ENCODE measurements at regions not wholly inside any gene's neighbourhood (a gene's known extent, or its start where the extent isn't known, plus 50 kb on each side); places are given as distances from the start of the nearest gene placed in this dataset.

GRCh38 chr12:33555128-33555527 is 115.5 kb upstream of the SYT10 start:
- DNase-seq (ENCODE audit: low read depth) (no peak), FAIRE-seq (no peak)
- Mint-ChIP-seq H3K27me3 (ENCODE audit: low read depth, unreplicated experiment) (no peaks in the 10 kb centered on the region), H3K9me3 (ENCODE audit: unreplicated experiment) (peaks cover 8% of the 10 kb centered on the region), H3K4me3 (ENCODE audit: unreplicated experiment) (no peak overlapping the region), H3K27ac (ENCODE audit: unreplicated experiment) (no peak overlapping the region), H3K4me1 (ENCODE audit: low read depth, unreplicated experiment) (peaks cover 2% of the 10 kb centered on the region), H3K36me3 (ENCODE audit: low read depth, unreplicated experiment) (no peaks in the 10 kb centered on the region)
- no peak overlapping the region for H3K27ac ChIP-seq (ENCODE audit: low read depth, low read length)
- H3K79me2 ChIP-seq (ENCODE audit: insufficient read depth, low read length) = no peaks in the 10 kb centered on the region
- no peaks in the 10 kb centered on the region for H3K36me3 ChIP-seq (ENCODE audit: insufficient read depth, low read length)
- no peaks in the 10 kb centered on the region for H4K20me1 ChIP-seq (ENCODE audit: insufficient read depth, low read length)
- H3K4me2 ChIP-seq (ENCODE audit: low read length) = no peak overlapping the region
- no peak overlapping the region for H2AFZ ChIP-seq (ENCODE audit: low read depth, low read length)
- no peaks in the 10 kb centered on the region for H3K27me3 ChIP-seq (ENCODE audit: insufficient read depth, low read length)
- no peak overlapping the region for H3K9ac ChIP-seq (ENCODE audit: low read length)
- no peak overlapping the region for H3K4me3 ChIP-seq (ENCODE audit: insufficient read depth, low read depth, low read length)
- no peaks in the 10 kb centered on the region for H3K4me1 ChIP-seq (ENCODE audit: insufficient read depth, low read length)
- no peaks in the 10 kb centered on the region for H3K9me3 ChIP-seq (ENCODE audit: insufficient read depth, low read depth, low read length)
- TF ChIP-seq EZH2 (IDR thresholded peaks at IDR 0.05; ENCODE audit: insufficient read depth, low read length) (no peak), CTCF (IDR thresholded peaks at IDR 0.05; ENCODE audit: insufficient read depth, low read depth, low read length) (no peak)

- no peak overlapping the region for H3K27ac Mint-ChIP-seq (ENCODE audit: unreplicated experiment)
- H4K20me1 ChIP-seq (ENCODE audit: insufficient read depth, low read length) = no peaks in the 10 kb centered on the region
- no peak for FAIRE-seq
These were observed 121.1 kb upstream of the SYT10 start for GRCh38 chr12:33560653-33561208.

More at GRCh38 chr12:33560653-33561208, 121.1 kb upstream of the SYT10 start:
- Histone ChIP-seq H3K27ac (ENCODE audit: low read depth, low read length) (no peak overlapping the region), H2AFZ (ENCODE audit: low read depth, low read length) (no peak overlapping the region), H3K79me2 (ENCODE audit: insufficient read depth, low read length) (no peaks in the 10 kb centered on the region), H3K4me3 (ENCODE audit: insufficient read depth, low read depth, low read length) (no peak overlapping the region), H3K27me3 (ENCODE audit: insufficient read depth, low read length) (no peaks in the 10 kb centered on the region), H3K9me3 (ENCODE audit: insufficient read depth, low read depth, low read length) (peaks cover 2% of the 10 kb centered on the region), H3K9ac (ENCODE audit: low read length) (no peak overlapping the region), H3K4me2 (ENCODE audit: low read length) (no peak overlapping the region), H3K36me3 (ENCODE audit: insufficient read depth, low read length) (no peaks in the 10 kb centered on the region), H3K4me1 (ENCODE audit: insufficient read depth, low read length) (no peaks in the 10 kb centered on the region)
- no peaks in the 10 kb centered on the region for H3K36me3 Mint-ChIP-seq (ENCODE audit: low read depth, unreplicated experiment)
- TF ChIP-seq EZH2 (IDR thresholded peaks at IDR 0.05; ENCODE audit: insufficient read depth, low read length) (no peak), CTCF (IDR thresholded peaks at IDR 0.05; ENCODE audit: insufficient read depth, low read depth, low read length) (no peak)
- no peaks in the 10 kb centered on the region for H3K27me3 Mint-ChIP-seq (ENCODE audit: low read depth, unreplicated experiment)
- DNase-seq (ENCODE audit: low read depth) = no peak
- peaks cover 2% of the 10 kb centered on the region for H3K4me1 Mint-ChIP-seq (ENCODE audit: low read depth, unreplicated experiment)
- no peak overlapping the region for H3K4me3 Mint-ChIP-seq (ENCODE audit: unreplicated experiment)
- H3K9me3 Mint-ChIP-seq (ENCODE audit: unreplicated experiment) = no peaks in the 10 kb centered on the region

Measured in astrocyte (in vitro differentiated cells and primary cell).